ENCODE measurements at regions not wholly inside any gene's neighbourhood (a gene's known extent, or its start where the extent isn't known, plus 50 kb on each side); places are given as distances from the start of the nearest gene placed in this dataset.

- Histone ChIP-seq H3K9me3 (ENCODE audit: insufficient read depth in 2 of 2, low read depth in 1 of 2, low read length in 1 of 2) (no peaks in the 10 kb centered on the region), H4K91ac (replicated peaks; ENCODE audit: insufficient read length, low read length) (no peak overlapping the region), H3K18ac (ENCODE audit: extremely low read depth, low read length) (no peak overlapping the region), H3K4ac (replicated peaks; ENCODE audit: insufficient read length, low read depth, low read length) (no peak overlapping the region), H2BK5ac (ENCODE audit: low read depth, low read length) (no peak overlapping the region), H3K36me3 (ENCODE audit: control insufficient read depth in 2 of 4, insufficient read depth in 4 of 4, low read length in 3 of 4) (no peaks in the 10 kb centered on the region), H2BK15ac (ENCODE audit: low read length) (no peak overlapping the region), H2BK12ac (ENCODE audit: low read depth, low read length) (no peak overlapping the region), H2BK120ac (replicated peaks; ENCODE audit: low read depth, low read length) (no peak overlapping the region), H3K27me3 (replicated peaks in 1 of 4; ENCODE audit: control insufficient read depth in 3 of 4, extremely low read depth in 1 of 4, insufficient read depth in 3 of 4, low read length in 3 of 4) (no peaks in the 10 kb centered on the region), H4K8ac (ENCODE audit: extremely low read depth, insufficient read depth, low read length) (no peak overlapping the region), H3K79me1 (ENCODE audit: low read depth, low read length) (no peaks in the 10 kb centered on the region), H3K27ac (ENCODE audit: low read depth, low read length) (no peak overlapping the region), H2AK5ac (ENCODE audit: low read depth, low read length) (no peak overlapping the region), H3K4me2 (ENCODE audit: insufficient read depth in 1 of 2, low read depth in 2 of 2, low read length in 2 of 2) (no peak overlapping the region), H3K4me3 (ENCODE audit: extremely low read depth in 1 of 4, insufficient read depth in 2 of 4, low read depth in 3 of 4, low read length in 4 of 4) (no peak overlapping the region), H3K4me1 (replicated peaks in 1 of 4; ENCODE audit: control insufficient read depth in 3 of 4, insufficient read depth in 4 of 4, low read length in 3 of 4) (no peaks in the 10 kb centered on the region), H2BK20ac (ENCODE audit: low read length) (no peak overlapping the region), H3K23ac (ENCODE audit: insufficient read length) (no peak overlapping the region), H3K9ac (replicated peaks in 1 of 4; ENCODE audit: extremely low read depth in 1 of 4, low read depth in 3 of 4, low read length in 3 of 4) (no peak overlapping the region), H4K20me1 (replicated peaks in 1 of 2; ENCODE audit: control insufficient read depth in 1 of 2, insufficient read depth in 2 of 2, low read length in 2 of 2) (no peaks in the 10 kb centered on the region), H3K14ac (ENCODE audit: insufficient read length) (no peak overlapping the region), H3K79me2 (ENCODE audit: control insufficient read depth in 1 of 2, insufficient read depth in 2 of 2, low read length in 2 of 2) (no peaks in the 10 kb centered on the region), H3K56ac (replicated peaks; ENCODE audit: insufficient read length, low read depth, low read length) (no peak overlapping the region), H3K23me2 (ENCODE audit: low read depth, low read length) (no peaks in the 10 kb centered on the region), H4K5ac (ENCODE audit: insufficient read length, low read depth, low read length) (no peak overlapping the region), H2AFZ (ENCODE audit: low read length) (no peak overlapping the region)
- ChIA-PET CTCF (ENCODE audit: partially characterized antibody) (interaction anchor here (1.1 to 1.4 kb wide), 2 partner anchors 11 to 314 kb away, joined by 3 read pairs; no protein-coding TSS in a partner anchor), POLR2A (ENCODE audit: partially characterized antibody) (no interaction called here)
- 89% methylated on average over 2 of the region's 2 CpGs; no CpG with 5 or more reads in 1 of the 2 experiments for WGBS, 2 experiments (ENCODE audit: extremely low coverage in 1 of 2, insufficient coverage in 1 of 2, insufficient read length in 1 of 2, insufficient replicate concordance in 2 of 2, low coverage in 1 of 2, low lambda C conversion rate in 2 of 2, missing lambda C conversion rate in 1 of 2)
- FAIRE-seq = no peak
- no peak for DNase-seq (ENCODE audit: low read depth in 1 of 2, low spot score in 2 of 2)
- TF ChIP-seq RFX5 (IDR thresholded peaks at IDR 0.05; ENCODE audit: borderline replicate concordance, low read depth, low read length) (no peak), CTBP2 (IDR thresholded peaks at IDR 0.05; ENCODE audit: borderline replicate concordance, insufficient read depth, insufficient read length, low read length) (no peak), JUN (IDR thresholded peaks at IDR 0.05; ENCODE audit: low read depth, low read length) (no peak), EGR1 (IDR thresholded peaks at IDR 0.05; ENCODE audit: borderline replicate concordance, low read depth, low read length) (no peak), SP2 (IDR thresholded peaks at IDR 0.05; ENCODE audit: low read length) (no peak), GABPA (IDR thresholded peaks at IDR 0.05; ENCODE audit: borderline replicate concordance, insufficient read depth, low read length) (no peak), POLR2AphosphoS5 (IDR thresholded peaks at IDR 0.05; ENCODE audit: low read depth, low read length) (no peak), CREB1 (IDR thresholded peaks at IDR 0.05) (no peak), POLR2A (IDR thresholded peaks at IDR 0.05; ENCODE audit: control extremely low read depth in 1 of 2, low read depth in 2 of 2, low read length in 2 of 2) (no peak), TBP (IDR thresholded peaks at IDR 0.05; ENCODE audit: low read depth, low read length) (no peak), RAD21 (IDR thresholded peaks at IDR 0.05 in 1 of 2, conservative IDR thresholded peaks at IDR 0.05 in 1 of 2; ENCODE audit: low read depth in 2 of 2, low read length in 2 of 2) (no peak), HDAC6 (IDR thresholded peaks at IDR 0.05; ENCODE audit: low read depth, low read length) (no peak), SP1 (IDR thresholded peaks at IDR 0.05; ENCODE audit: low read depth, low read length) (no peak), GTF2F1 (IDR thresholded peaks at IDR 0.05; ENCODE audit: borderline replicate concordance, low read depth, low read length) (no peak), SRF (IDR thresholded peaks at IDR 0.05; ENCODE audit: low read depth, low read length) (no peak), TCF12 (IDR thresholded peaks at IDR 0.05; ENCODE audit: low read depth, low read length) (no peak)
Measured at GRCh38 chr5:89951876-89952275, 457.7 kb downstream of the CETN3 start.
